Mesenchymal stem cell (in vitro differentiated cells and primary cell): ENCODE measurements at regions not wholly inside any gene's neighbourhood (a gene's known extent, or its start where the extent isn't known, plus 50 kb on each side); places are given as distances from the start of the nearest gene placed in this dataset.

Experiments used
- DNase-seq: peaks from one replicate; pipeline ENCODE4 v3.0.0-alpha.2; 2013
- H2AFZ ChIP-seq: one replicate; pipeline ENCODE4 v1.6.1; 2013; ENCODE audit warnings: low read depth, mild to moderate bottlenecking, control low read depth, inconsistent platforms, low read length, moderate library complexity
- H2AK5ac ChIP-seq: 2 replicates; pipeline ENCODE4 v1.6.1; 2013; ENCODE audit warnings: low read length, moderate library complexity, mild to moderate bottlenecking, inconsistent platforms; ENCODE audit not compliant: severe bottlenecking
- H2BK120ac ChIP-seq: one replicate; pipeline ENCODE4 v1.6.1; 2013; ENCODE audit warnings: low read depth, mild to moderate bottlenecking, inconsistent platforms, low read length, moderate library complexity
- H2BK12ac ChIP-seq, 2 experiments: one replicate each; pipeline ENCODE4 v1.6.1; 2013; ENCODE audit warnings: inconsistent platforms in 2 of 2, low read length in 2 of 2, mild to moderate bottlenecking in 2 of 2, moderate library complexity in 2 of 2, control low read depth in 1 of 2
- H2BK15ac ChIP-seq: one replicate; pipeline ENCODE4 v1.6.1; 2013; ENCODE audit warnings: mild to moderate bottlenecking, low read depth, inconsistent platforms; ENCODE audit not compliant: poor library complexity, severe bottlenecking
- H2BK5ac ChIP-seq: 2 replicates; pipeline ENCODE4 v1.6.1; 2013; ENCODE audit warnings: low read depth, mild to moderate bottlenecking, low read length, control low read depth, inconsistent platforms; ENCODE audit not compliant: poor library complexity, severe bottlenecking
- H3K14ac ChIP-seq, 2 experiments: one replicate each; pipeline ENCODE4 v1.6.1; 2013; ENCODE audit warnings: inconsistent platforms in 2 of 2, low read length in 2 of 2, control low read depth in 1 of 2, mild to moderate bottlenecking in 1 of 2, moderate library complexity in 1 of 2
- H3K18ac ChIP-seq, 2 experiments: one replicate each; pipeline ENCODE4 v1.6.1; 2013; ENCODE audit warnings: inconsistent platforms in 2 of 2, low read length in 2 of 2, control low read depth in 1 of 2, low read depth in 1 of 2, mild to moderate bottlenecking in 1 of 2
- H3K23ac ChIP-seq, 2 experiments: one replicate each; pipeline ENCODE4 v1.6.1; 2013; ENCODE audit warnings: inconsistent platforms in 2 of 2, low read length in 2 of 2, mild to moderate bottlenecking in 2 of 2, moderate library complexity in 2 of 2, control low read depth in 1 of 2
- H3K27ac ChIP-seq: 2 replicates; pipeline ENCODE4 v1.5.1; 2013; ENCODE audit warnings: mild to moderate bottlenecking, moderate library complexity, low read length, control low read depth, inconsistent platforms; ENCODE audit not compliant: poor library complexity, severe bottlenecking
- H3K27me3 ChIP-seq, 2 experiments: 2 replicates each; pipeline versions ENCODE4 v1.6.1 to v1.7.0; 2013; ENCODE audit warnings: low read length in 2 of 2, mild to moderate bottlenecking in 2 of 2, moderate library complexity in 2 of 2, control low read depth in 1 of 2, inconsistent platforms in 1 of 2; ENCODE audit not compliant: control insufficient read depth in 1 of 2, insufficient read depth in 1 of 2
- H3K36me3 ChIP-seq, 2 experiments: 2 replicates each; pipeline versions ENCODE4 v1.6.1 to v1.7.0; 2013; ENCODE audit warnings: low read length in 2 of 2, control low read depth in 1 of 2, inconsistent platforms in 1 of 2, low read depth in 1 of 2, mild to moderate bottlenecking in 1 of 2; ENCODE audit not compliant: insufficient read depth in 2 of 2, control insufficient read depth in 1 of 2
- H3K4ac ChIP-seq, 2 experiments: one replicate each; pipeline ENCODE4 v1.6.1; 2013; ENCODE audit warnings: inconsistent platforms in 2 of 2, low read length in 2 of 2, mild to moderate bottlenecking in 2 of 2, moderate library complexity in 2 of 2, control low read depth in 1 of 2, low read depth in 1 of 2
- H3K4me1 ChIP-seq: 2 replicates; pipeline ENCODE4 v1.6.1; 2013; ENCODE audit warnings: low read depth, low read length, control low read depth; ENCODE audit not compliant: control insufficient read depth, insufficient read depth
- H3K4me2 ChIP-seq: 2 replicates; pipeline ENCODE4 v1.6.1; 2013; ENCODE audit warnings: low read length, mild to moderate bottlenecking, inconsistent platforms; ENCODE audit not compliant: poor library complexity, severe bottlenecking
- H3K4me3 ChIP-seq, 2 experiments: 2 replicates each; pipeline versions ENCODE4 v1.5.1 to v1.7.0; 2013; ENCODE audit warnings: low read length in 2 of 2, mild to moderate bottlenecking in 2 of 2, control low read depth in 1 of 2, low read depth in 1 of 2; ENCODE audit not compliant: insufficient read depth in 1 of 2
- H3K79me1 ChIP-seq: replicated peaks from 2 replicates; pipeline ENCODE4 v1.6.1; 2013; ENCODE audit warnings: mild to moderate bottlenecking, control low read depth, low read length, inconsistent platforms; ENCODE audit not compliant: poor library complexity, severe bottlenecking
- H3K9ac ChIP-seq: 2 replicates; pipeline ENCODE4 v1.7.0; 2013; ENCODE audit warnings: mild to moderate bottlenecking, low read length, moderate library complexity
- H3K9me3 ChIP-seq: 2 replicates; pipeline ENCODE4 v1.7.0; 2013; ENCODE audit warnings: mild to moderate bottlenecking, low read length; ENCODE audit not compliant: control insufficient read depth
- H4K8ac ChIP-seq: one replicate; pipeline ENCODE4 v1.6.1; 2013; ENCODE audit warnings: inconsistent platforms, mild to moderate bottlenecking, low read length, moderate library complexity
- H4K91ac ChIP-seq: one replicate; pipeline ENCODE4 v1.6.1; 2013; ENCODE audit warnings: mild to moderate bottlenecking, low read length, inconsistent platforms
- WGBS: methylation state at CpG from one replicate; pipeline ENCODE4 v1.1.7; 2013; ENCODE audit warnings: mixed read lengths; 5-methylcytosine and 5-hydroxymethylcytosine counted together

DNA sequence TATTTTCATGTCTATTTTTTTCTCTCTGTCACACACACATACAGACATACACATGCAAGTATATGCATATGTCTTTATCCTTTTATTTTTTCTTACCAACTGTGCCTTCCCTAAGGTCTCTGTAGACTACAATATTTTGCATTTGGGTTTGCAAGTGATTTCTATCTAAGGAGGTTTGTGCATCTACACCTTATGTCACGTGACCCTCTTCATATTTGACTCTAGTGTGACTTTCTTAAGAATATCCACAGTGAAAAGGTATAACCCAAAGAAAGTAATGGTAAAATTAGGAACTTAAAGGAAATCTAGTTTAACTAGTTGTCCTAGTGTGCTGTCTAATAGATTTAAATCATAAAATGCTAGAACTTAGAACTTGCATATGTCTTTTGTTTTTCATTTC is 298.8 kb upstream of the LRIG3 start:
- no peak overlapping the region for H4K8ac ChIP-seq
- no peak overlapping the region for H4K91ac ChIP-seq
- no peak overlapping the region for H3K9ac ChIP-seq
- no peak overlapping the region for H3K14ac ChIP-seq
- H2BK12ac ChIP-seq = no peak overlapping the region
- no peak overlapping the region for H2BK120ac ChIP-seq
- no peaks in the 10 kb centered on the region for H3K9me3 ChIP-seq
- H3K18ac ChIP-seq = no peak overlapping the region
- H2BK15ac ChIP-seq = no peak overlapping the region
- no peak overlapping the region for H2AFZ ChIP-seq
- H3K4me3 ChIP-seq = no peak overlapping the region
- no peak overlapping the region for H3K4me2 ChIP-seq
- no peaks in the 10 kb centered on the region for H3K36me3 ChIP-seq
- WGBS = no CpG with 5 or more reads among the region's 1 CpG
- no peak overlapping the region for H3K27ac ChIP-seq
- no peaks in the 10 kb centered on the region for H3K79me1 ChIP-seq
- H3K27me3 ChIP-seq = no peaks in the 10 kb centered on the region
- DNase-seq = no peak
- no peak overlapping the region for H2BK5ac ChIP-seq
- no peak overlapping the region for H3K23ac ChIP-seq
- H3K4ac ChIP-seq = no peak overlapping the region
- no peak overlapping the region for H2AK5ac ChIP-seq
- H3K4me1 ChIP-seq = no peaks in the 10 kb centered on the region

DNA sequence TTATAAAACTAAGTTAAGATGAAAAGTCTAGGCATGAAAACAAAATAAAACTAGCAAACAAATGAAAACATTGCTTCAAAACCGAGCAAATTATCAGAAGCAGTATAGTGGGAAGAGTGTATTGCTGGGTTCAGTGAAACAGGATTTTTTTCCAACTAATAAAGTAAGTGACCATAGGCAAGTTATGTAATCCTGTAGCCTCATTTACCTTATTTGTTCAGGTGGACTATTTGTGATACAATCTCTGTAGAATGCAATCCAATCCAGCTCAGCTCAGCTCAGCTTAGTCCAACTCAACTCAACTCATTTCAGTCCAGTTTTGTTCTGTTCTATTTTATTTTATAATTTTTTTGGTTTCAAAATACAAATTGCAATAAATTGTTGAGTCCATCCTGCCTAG is 276.7 kb upstream of the LRIG3 start:
- Histone ChIP-seq H3K23ac (no peak overlapping the region), H2BK120ac (no peak overlapping the region), H2BK5ac (no peak overlapping the region), H2BK15ac (no peak overlapping the region), H3K27ac (no peak overlapping the region), H2AK5ac (no peak overlapping the region), H3K36me3 (no peaks in the 10 kb centered on the region), H3K9ac (no peak overlapping the region), H3K27me3 (no peaks in the 10 kb centered on the region), H3K14ac (no peak overlapping the region), H3K79me1 (no peaks in the 10 kb centered on the region), H3K4ac (no peak overlapping the region), H3K18ac (no peak overlapping the region), H2BK12ac (no peak overlapping the region), H4K8ac (no peak overlapping the region), H3K4me3 (no peak overlapping the region), H3K4me1 (no peaks in the 10 kb centered on the region), H3K4me2 (no peak overlapping the region), H3K9me3 (no peaks in the 10 kb centered on the region), H4K91ac (no peak overlapping the region), H2AFZ (no peak overlapping the region)
- no peak for DNase-seq
- 80% methylated on average over 1 of the region's 1 CpG for WGBS

DNA sequence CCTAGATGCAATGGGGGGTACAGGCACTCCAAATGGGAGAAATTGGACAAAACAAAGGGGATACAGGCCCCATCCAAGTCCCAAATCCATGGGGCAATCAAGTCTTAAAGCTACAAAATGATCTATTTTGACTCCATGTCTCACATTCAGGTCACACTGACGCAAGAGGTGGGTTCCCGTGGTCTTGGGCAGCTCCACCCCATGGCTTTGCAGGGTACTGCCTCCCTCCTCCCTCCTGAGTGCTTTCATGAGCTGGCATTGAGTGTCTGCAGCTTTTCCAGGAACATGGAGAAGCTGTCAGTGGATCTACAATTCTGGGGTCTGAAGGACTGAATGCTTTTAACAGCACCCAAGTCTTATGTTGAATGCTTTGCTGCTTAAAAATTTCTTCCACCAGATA is 274.5 kb upstream of the LRIG3 start:
- no peak overlapping the region for H2AK5ac ChIP-seq
- no peak overlapping the region for H3K4ac ChIP-seq
- no peaks in the 10 kb centered on the region for H3K79me1 ChIP-seq
- H3K27me3 ChIP-seq = no peaks in the 10 kb centered on the region
- H2BK120ac ChIP-seq = no peak overlapping the region
- H3K9ac ChIP-seq = no peak overlapping the region
- H4K8ac ChIP-seq = no peak overlapping the region
- WGBS = 89% methylated on average over 2 of the region's 2 CpGs
- DNase-seq = no peak
- H3K27ac ChIP-seq = no peak overlapping the region
- no peak overlapping the region for H3K4me3 ChIP-seq
- H2AFZ ChIP-seq = no peak overlapping the region
- H3K4me2 ChIP-seq = no peak overlapping the region
- H3K14ac ChIP-seq = no peak overlapping the region
- H4K91ac ChIP-seq = no peak overlapping the region
- H2BK15ac ChIP-seq = no peak overlapping the region
- H3K9me3 ChIP-seq = no peaks in the 10 kb centered on the region
- H2BK5ac ChIP-seq = no peak overlapping the region
- no peaks in the 10 kb centered on the region for H3K36me3 ChIP-seq
- H2BK12ac ChIP-seq = no peak overlapping the region
- H3K4me1 ChIP-seq = no peaks in the 10 kb centered on the region
- no peak overlapping the region for H3K18ac ChIP-seq
- H3K23ac ChIP-seq = no peak overlapping the region

DNA sequence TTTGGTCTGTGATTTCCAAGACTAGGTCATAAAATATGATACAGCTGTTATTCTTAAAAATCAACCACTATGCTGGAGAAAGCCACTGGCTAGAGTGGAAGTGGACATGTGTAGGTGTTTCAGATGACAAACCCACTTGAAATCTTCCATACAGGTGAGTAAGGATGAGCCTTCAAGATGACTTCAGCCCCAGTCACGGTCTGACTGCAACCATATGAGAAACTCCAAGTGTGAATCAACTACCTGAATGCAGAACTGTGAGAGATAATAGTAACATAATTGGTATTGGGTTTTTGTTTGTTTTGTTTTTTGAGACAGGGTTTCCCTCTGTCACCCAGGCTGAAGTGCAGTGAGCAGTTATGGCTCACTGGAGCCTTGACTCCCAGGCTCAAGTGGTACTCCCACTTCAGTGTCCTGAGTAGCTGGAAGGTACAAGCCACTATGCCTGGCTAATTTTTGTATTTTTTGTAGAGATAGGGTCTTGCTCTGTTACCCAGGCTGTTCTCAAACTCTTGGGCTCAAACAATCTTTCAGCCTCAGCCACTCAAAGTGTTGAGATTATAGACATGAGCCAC is 273.3 kb upstream of the LRIG3 start:
- H3K14ac ChIP-seq = no peak overlapping the region
- no peak overlapping the region for H4K8ac ChIP-seq
- H3K36me3 ChIP-seq = no peaks in the 10 kb centered on the region
- no peak overlapping the region for H3K4ac ChIP-seq
- H2AFZ ChIP-seq = no peak overlapping the region
- no peak overlapping the region for H2BK5ac ChIP-seq
- H2AK5ac ChIP-seq = no peak overlapping the region
- no peak overlapping the region for H3K4me3 ChIP-seq
- DNase-seq = no peak
- no peak overlapping the region for H4K91ac ChIP-seq
- H3K18ac ChIP-seq = no peak overlapping the region
- H3K9me3 ChIP-seq = no peaks in the 10 kb centered on the region
- H3K27me3 ChIP-seq = no peaks in the 10 kb centered on the region
- H2BK12ac ChIP-seq = no peak overlapping the region
- no peak overlapping the region for H3K9ac ChIP-seq
- no peaks in the 10 kb centered on the region for H3K79me1 ChIP-seq
- no peak overlapping the region for H3K23ac ChIP-seq
- WGBS = 86% methylated on average over 1 of the region's 1 CpG
- no peak overlapping the region for H3K4me2 ChIP-seq
- no peaks in the 10 kb centered on the region for H3K4me1 ChIP-seq
- H2BK120ac ChIP-seq = no peak overlapping the region
- H3K27ac ChIP-seq = no peak overlapping the region
- H2BK15ac ChIP-seq = no peak overlapping the region
